HEK293T (cell line): ENCODE measurements at regions not wholly inside any gene's neighbourhood (a gene's known extent, or its start where the extent isn't known, plus 50 kb on each side); places are given as distances from the start of the nearest gene placed in this dataset.

Experiments
- ARNT ChIP-seq: fragments of 450-650 bp; IDR thresholded peaks from 2 replicates; pipeline ENCODE4 v1.6.1; 2017; ENCODE audit warnings: mild to moderate bottlenecking
- BHLHE40 ChIP-seq: fragments of 450-650 bp; IDR thresholded peaks from 2 replicates; pipeline ENCODE4 v1.6.1; 2016; ENCODE audit warnings: mild to moderate bottlenecking, moderate library complexity, borderline replicate concordance
- CTBP1 ChIP-seq: fragments of 450-650 bp; IDR thresholded peaks from 2 replicates; pipeline ENCODE4 v1.6.1; 2016; ENCODE audit warnings: borderline replicate concordance
- ELF4 ChIP-seq: fragments of 450-650 bp; IDR thresholded peaks from 2 replicates; pipeline ENCODE4 v1.6.1; 2017; ENCODE audit warnings: antibody characterized with exemption
- FOXK2 ChIP-seq: fragments of 450-650 bp; IDR thresholded peaks from 2 replicates; pipeline ENCODE4 v1.6.1; 2016; ENCODE audit warnings: mild to moderate bottlenecking
- FOXM1 ChIP-seq: fragments of 450-650 bp; IDR thresholded peaks from 2 replicates; pipeline ENCODE4 v1.6.1; 2017; ENCODE audit warnings: mild to moderate bottlenecking, borderline replicate concordance
- HDGF ChIP-seq: fragments of 450-650 bp; IDR thresholded peaks from 2 replicates; pipeline ENCODE4 v1.6.1; 2017; ENCODE audit warnings: antibody characterized with exemption, borderline replicate concordance
- NFRKB ChIP-seq: fragments of 450-650 bp; IDR thresholded peaks from 2 replicates; pipeline ENCODE4 v1.6.1; 2016; ENCODE audit warnings: mild to moderate bottlenecking, moderate library complexity
- SP1 ChIP-seq: fragments of 450-650 bp; IDR thresholded peaks from 2 replicates; pipeline ENCODE4 v1.6.1; 2017
- SUZ12 ChIP-seq: fragments of 450-650 bp; IDR thresholded peaks from 2 replicates; pipeline ENCODE4 v1.6.1; 2016; ENCODE audit warnings: mild to moderate bottlenecking
- ZNF384 ChIP-seq: fragments of 450-650 bp; IDR thresholded peaks from 2 replicates; pipeline ENCODE4 v1.6.1; 2016

DNA sequence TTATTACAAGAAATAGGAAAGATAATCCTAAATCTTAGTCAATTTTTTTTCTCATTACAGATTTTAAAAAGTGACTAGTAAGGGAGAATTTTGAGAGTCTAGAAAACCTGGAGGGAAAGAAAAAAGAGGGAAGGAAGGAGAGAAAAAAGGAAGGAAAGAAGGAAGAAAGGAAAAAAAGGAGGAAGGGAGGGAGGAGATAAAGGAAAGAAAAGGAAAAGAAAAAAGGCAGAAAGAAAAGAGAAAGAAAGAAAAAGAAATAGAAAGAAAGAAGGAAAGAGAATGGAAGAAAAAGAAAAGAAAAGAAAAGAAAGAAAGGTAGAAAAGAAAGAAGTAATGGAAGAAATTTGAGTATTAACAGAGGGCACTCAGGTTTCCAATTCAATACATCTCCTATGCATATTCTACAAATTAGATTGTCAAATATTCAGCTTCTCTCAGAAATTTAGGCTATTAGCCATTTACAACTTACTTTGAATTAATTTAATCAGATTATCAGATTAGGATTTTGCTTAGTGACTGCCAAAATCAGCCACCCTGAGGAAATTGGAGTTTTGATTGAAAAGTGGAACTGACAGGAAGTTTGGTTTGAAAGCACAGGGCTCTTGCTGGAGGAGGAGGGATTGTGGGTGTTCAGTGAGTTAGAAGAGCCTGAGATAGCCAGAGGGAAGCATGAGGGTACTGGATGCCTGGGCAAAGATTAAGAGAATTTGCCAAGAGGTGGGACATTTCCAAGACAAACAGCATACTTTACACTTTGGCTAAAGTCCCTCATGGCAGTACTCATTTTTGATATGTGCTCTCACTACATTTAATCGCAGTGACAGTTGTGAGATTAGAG, 677.8 kb downstream of the USP25 start:
- TF ChIP-seq ZNF384 = no peak
- TF ChIP-seq SUZ12 = no peak
- no peak for TF ChIP-seq FOXK2
- no peak for TF ChIP-seq SP1
- no peak for TF ChIP-seq BHLHE40
- no peak for TF ChIP-seq CTBP1
- no peak for TF ChIP-seq NFRKB
- no peak for TF ChIP-seq HDGF
- no peak for TF ChIP-seq ELF4
- no peak for TF ChIP-seq FOXM1
- no peak for TF ChIP-seq ARNT
